Vagina (tissue), 2 donors: ENCODE measurements at regions not wholly inside any gene's neighbourhood (a gene's known extent, or its start where the extent isn't known, plus 50 kb on each side); places are given as distances from the start of the nearest gene placed in this dataset.

ENCODE experiments used
- DNase-seq, 2 donors: peaks; one replicate each; pipeline ENCODE4 v3.0.0-alpha.2; 2017; ENCODE audit errors: extremely low spot score in 2 of 2
- H3K27ac ChIP-seq: fragments of 200-600 bp; sonication (generic); one replicate; pipeline ENCODE4 v1.5.1; 2019
- H3K27me3 ChIP-seq: fragments of 200-600 bp; sonication (generic); one replicate; pipeline ENCODE4 v1.5.1; 2019
- H3K36me3 ChIP-seq, 2 donors: fragments of 200-600 bp; sonication (generic); one replicate each; pipeline ENCODE4 v1.5.1; 2017 to 2019
- H3K4me1 ChIP-seq: fragments of 200-600 bp; sonication (generic); one replicate; pipeline ENCODE4 v1.5.1; 2019
- H3K4me3 ChIP-seq, 2 donors: fragments of 200-600 bp; sonication (generic); 1 replicate in 1 of 2; 2 replicates in 1 of 2; pipeline ENCODE4 v1.5.1; 2016 to 2019
- H3K9me3 ChIP-seq: fragments of 200-600 bp; sonication (generic); one replicate; pipeline ENCODE4 v1.5.1; 2019
- CTCF ChIP-seq, 3 experiments: fragments of 450-650 bp in 2 of 3; fragments of 200-600 bp in 1 of 3; sonication (generic) in 1 of 3; IDR thresholded peaks; one replicate each; pipeline ENCODE4 v1.5.1; 2017 to 2019; ENCODE audit warnings: antibody characterized with exemption in 3 of 3, mild to moderate bottlenecking in 2 of 3, moderate library complexity in 2 of 3
- POLR2A ChIP-seq, 2 donors: fragments of 450-650 bp; IDR thresholded peaks; one replicate each; pipeline ENCODE4 v1.6.1; 2017; ENCODE audit warnings: antibody characterized with exemption in 2 of 2, mild to moderate bottlenecking in 2 of 2, moderate library complexity in 2 of 2
- POLR2AphosphoS5 ChIP-seq, 2 donors: sonication (generic); formaldehyde crosslinking; IDR thresholded peaks; one replicate each; pipeline ENCODE4 v1.9.0; 2017; ENCODE audit warnings: antibody characterized with exemption in 2 of 2, mild to moderate bottlenecking in 2 of 2, low read depth in 1 of 2; ENCODE audit not compliant: insufficient read depth in 1 of 2
- intact Hi-C: fragments of 100-400 bp; cut with DNase I; formaldehyde crosslinking; loops from one replicate; pipeline ENCODE4 v1.15.1; 2023

DNA sequence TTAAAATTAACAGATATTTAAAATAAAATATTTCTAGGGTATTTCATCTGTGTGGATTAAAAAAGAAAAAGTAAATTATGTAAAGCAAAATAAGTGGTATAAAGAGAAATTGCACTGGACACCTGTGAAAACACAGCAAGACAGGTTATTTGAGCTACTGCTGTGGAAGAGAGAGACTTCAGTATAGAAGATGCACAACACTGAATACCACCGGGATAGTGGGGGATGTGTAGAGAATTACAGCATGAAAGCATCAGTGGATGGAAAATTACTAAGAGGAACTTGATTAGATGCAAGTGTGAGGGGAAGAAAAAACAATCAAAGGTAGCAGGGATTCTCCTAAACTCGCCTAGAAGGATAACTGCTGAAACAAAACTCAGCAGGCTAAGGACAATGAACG, 1242.5 kb upstream of the GBE1 start:
- DNase-seq: no peak
- H3K9me3 ChIP-seq: no peaks in the 10 kb centered on the region
- H3K27me3 ChIP-seq: no peaks in the 10 kb centered on the region
- no peak overlapping the region for H3K27ac ChIP-seq
- no peak for TF ChIP-seq POLR2A (IDR thresholded peaks at IDR 0.05)
- no peak for TF ChIP-seq POLR2AphosphoS5 (IDR thresholded peaks at IDR 0.05; ENCODE audit: insufficient read depth in 1 of 2, low read depth in 1 of 2)
- TF ChIP-seq CTCF (IDR thresholded peaks at IDR 0.05): no peak
- no peaks in the 10 kb centered on the region for H3K36me3 ChIP-seq
- intact Hi-C loops: no loop called here
- H3K4me3 ChIP-seq: no peak overlapping the region
- no peaks in the 10 kb centered on the region for H3K4me1 ChIP-seq

DNA sequence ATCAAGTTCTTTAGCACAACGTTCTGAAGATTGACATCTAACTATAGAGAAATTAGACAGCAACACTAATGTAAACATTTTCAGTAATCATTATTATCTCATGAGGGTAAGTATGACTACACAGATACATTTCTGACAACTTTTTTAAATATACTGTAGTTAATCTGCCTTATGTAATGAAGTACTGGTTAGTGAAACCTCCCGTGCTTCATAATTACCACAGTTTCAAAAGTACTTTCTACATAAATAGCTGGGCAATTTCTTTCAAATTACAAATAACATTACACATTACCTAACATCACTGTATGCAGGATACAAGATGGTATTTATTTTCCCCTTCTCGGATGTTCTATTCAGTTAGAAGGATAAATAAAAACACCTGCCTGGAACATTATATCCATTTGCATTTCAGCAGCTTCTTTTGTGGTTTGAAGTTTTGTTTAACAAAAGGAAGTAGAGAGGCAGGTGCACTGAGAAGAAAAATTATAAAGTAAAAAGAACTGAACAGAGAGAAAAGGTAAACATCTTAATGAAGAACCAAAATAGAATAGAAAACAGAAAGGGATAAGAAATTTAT, 1241.5 kb upstream of the GBE1 start:
- no peaks in the 10 kb centered on the region for H3K4me1 ChIP-seq
- no peak for DNase-seq
- intact Hi-C loops: no loop called here
- no peaks in the 10 kb centered on the region for H3K27me3 ChIP-seq
- H3K36me3 ChIP-seq: no peaks in the 10 kb centered on the region
- H3K9me3 ChIP-seq: no peaks in the 10 kb centered on the region
- H3K27ac ChIP-seq: no peak overlapping the region
- no peak overlapping the region for H3K4me3 ChIP-seq
- TF ChIP-seq POLR2A (IDR thresholded peaks at IDR 0.05) (no peak), CTCF (IDR thresholded peaks at IDR 0.05) (no peak), POLR2AphosphoS5 (IDR thresholded peaks at IDR 0.05; ENCODE audit: insufficient read depth in 1 of 2, low read depth in 1 of 2) (no peak)

- H3K27me3 ChIP-seq: no peaks in the 10 kb centered on the region
- intact Hi-C loops: no loop called here
- H3K27ac ChIP-seq: no peak overlapping the region
- TF ChIP-seq POLR2AphosphoS5 (IDR thresholded peaks at IDR 0.05; ENCODE audit: insufficient read depth in 1 of 2, low read depth in 1 of 2) (no peak), POLR2A (IDR thresholded peaks at IDR 0.05) (no peak), CTCF (IDR thresholded peaks at IDR 0.05) (no peak)
- H3K9me3 ChIP-seq: no peaks in the 10 kb centered on the region
- H3K4me1 ChIP-seq: no peaks in the 10 kb centered on the region
- no peak for DNase-seq
- no peak overlapping the region for H3K4me3 ChIP-seq
- H3K36me3 ChIP-seq: no peaks in the 10 kb centered on the region
Measured at GRCh38 chr3:82999777-83000176, 1238.3 kb upstream of the GBE1 start.

GRCh38 chr3:82978368-82978767, 1216.9 kb upstream of the GBE1 start:
- no peak for TF ChIP-seq CTCF (IDR thresholded peaks at IDR 0.05)
- no peak for TF ChIP-seq POLR2A (IDR thresholded peaks at IDR 0.05)
- intact Hi-C loops: no loop called here
- Histone ChIP-seq H3K27ac (no peak overlapping the region), H3K9me3 (no peaks in the 10 kb centered on the region), H3K4me1 (no peaks in the 10 kb centered on the region), H3K27me3 (no peaks in the 10 kb centered on the region), H3K4me3 (no peak overlapping the region), H3K36me3 (no peaks in the 10 kb centered on the region)
- DNase-seq: no peak

GRCh38 chr3:82977871-82978270, 1216.4 kb upstream of the GBE1 start:
- H3K4me3 ChIP-seq: no peak overlapping the region
- DNase-seq: no peak
- no peaks in the 10 kb centered on the region for H3K4me1 ChIP-seq
- no peaks in the 10 kb centered on the region for H3K27me3 ChIP-seq
- TF ChIP-seq CTCF (IDR thresholded peaks at IDR 0.05): no peak
- TF ChIP-seq POLR2AphosphoS5 (IDR thresholded peaks at IDR 0.05; ENCODE audit: insufficient read depth in 1 of 2, low read depth in 1 of 2): no peak
- no peak for TF ChIP-seq POLR2A (IDR thresholded peaks at IDR 0.05)
- H3K9me3 ChIP-seq: no peaks in the 10 kb centered on the region
- H3K27ac ChIP-seq: no peak overlapping the region
- intact Hi-C loops: no loop called here
- no peaks in the 10 kb centered on the region for H3K36me3 ChIP-seq
